NT2/D1 (cell line): ENCODE measurements at regions not wholly inside any gene's neighbourhood (a gene's known extent, or its start where the extent isn't known, plus 50 kb on each side); places are given as distances from the start of the nearest gene placed in this dataset.

Experiments
- YY1 ChIP-seq: IDR thresholded peaks from 2 replicates; pipeline ENCODE4 v1.6.1; 2011; ENCODE audit not compliant: insufficient read length, insufficient read depth
- ZNF274 ChIP-seq: IDR thresholded peaks from 2 replicates; pipeline ENCODE4 v1.6.1; 2011; ENCODE audit warnings: mild to moderate bottlenecking, low read depth, low read length

DNA sequence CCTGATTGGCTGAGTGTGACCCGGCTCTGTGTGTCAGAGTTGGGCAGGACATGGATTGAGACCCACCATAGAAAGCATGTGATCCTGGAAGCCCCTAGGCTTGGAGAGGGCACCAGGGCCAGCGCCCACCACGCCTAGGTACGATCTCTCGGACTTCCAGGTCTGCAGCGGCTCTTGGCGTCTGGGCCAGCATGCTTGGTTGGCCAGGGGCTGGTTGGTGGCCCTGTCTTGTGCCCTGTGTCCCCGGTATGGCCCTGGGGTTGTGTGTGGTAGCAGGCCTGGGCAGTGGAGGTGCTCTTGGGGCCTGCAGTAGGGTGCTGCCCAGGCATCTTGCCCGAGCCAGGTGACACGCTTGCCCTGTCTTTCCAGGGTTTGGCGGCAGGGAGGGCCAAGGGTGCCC, 210.6 kb downstream of the UBE3A start:
- TF ChIP-seq YY1 (no peak), ZNF274 (no peak)
